Loucy (cell line): ENCODE measurements at regions not wholly inside any gene's neighbourhood (a gene's known extent, or its start where the extent isn't known, plus 50 kb on each side); places are given as distances from the start of the nearest gene placed in this dataset.
A peak's percentile ranks its signal among the peaks of the same experiment; 100 is the strongest.

Source experiments
- EZH2phosphoT487 ChIP-seq: fragments of 200-600 bp; IDR thresholded peaks from 2 replicates; pipeline ENCODE4 v1.6.1; 2018; ENCODE audit warnings: antibody characterized with exemption, mild to moderate bottlenecking, moderate library complexity, borderline replicate concordance
- TF ChIP-seq, protein P1 (sequence below): fragments of 200-600 bp; sonication (generic); conservative IDR thresholded peaks from 2 replicates; pipeline ENCODE4 v1.5.1; 2014; ENCODE audit warnings: mild to moderate bottlenecking, antibody characterized with exemption, low read length

DNA sequence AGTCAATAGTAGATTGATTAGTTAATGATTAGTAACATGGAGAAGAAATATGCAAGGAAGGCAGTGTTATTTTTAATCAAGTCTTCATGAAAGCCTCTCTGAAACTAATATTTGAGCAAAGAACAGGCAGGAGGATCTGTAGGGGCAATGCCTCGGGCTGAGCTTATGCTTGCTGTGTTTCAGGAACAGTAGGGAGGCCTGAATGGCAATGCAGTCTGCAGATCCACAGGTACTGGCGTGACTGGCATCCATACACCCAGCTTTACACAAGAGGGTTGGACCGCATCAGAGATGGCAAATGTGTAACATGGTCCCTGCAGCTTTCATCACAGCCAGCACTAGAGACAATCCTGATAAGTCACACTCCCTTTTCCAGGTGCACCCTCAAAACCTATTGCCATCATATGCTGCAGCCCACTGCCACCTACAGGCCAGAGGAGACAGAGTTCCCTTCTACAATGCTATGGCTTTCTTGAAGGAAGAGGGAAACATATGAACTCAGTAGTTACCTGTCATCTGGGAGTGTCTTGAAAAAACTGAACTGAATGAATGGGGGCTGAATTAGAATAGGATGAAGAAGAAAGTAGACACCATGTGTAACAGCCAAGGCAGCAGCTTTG, 582.4 kb upstream of the RAB6C start:
- TF ChIP-seq, protein P1, sequence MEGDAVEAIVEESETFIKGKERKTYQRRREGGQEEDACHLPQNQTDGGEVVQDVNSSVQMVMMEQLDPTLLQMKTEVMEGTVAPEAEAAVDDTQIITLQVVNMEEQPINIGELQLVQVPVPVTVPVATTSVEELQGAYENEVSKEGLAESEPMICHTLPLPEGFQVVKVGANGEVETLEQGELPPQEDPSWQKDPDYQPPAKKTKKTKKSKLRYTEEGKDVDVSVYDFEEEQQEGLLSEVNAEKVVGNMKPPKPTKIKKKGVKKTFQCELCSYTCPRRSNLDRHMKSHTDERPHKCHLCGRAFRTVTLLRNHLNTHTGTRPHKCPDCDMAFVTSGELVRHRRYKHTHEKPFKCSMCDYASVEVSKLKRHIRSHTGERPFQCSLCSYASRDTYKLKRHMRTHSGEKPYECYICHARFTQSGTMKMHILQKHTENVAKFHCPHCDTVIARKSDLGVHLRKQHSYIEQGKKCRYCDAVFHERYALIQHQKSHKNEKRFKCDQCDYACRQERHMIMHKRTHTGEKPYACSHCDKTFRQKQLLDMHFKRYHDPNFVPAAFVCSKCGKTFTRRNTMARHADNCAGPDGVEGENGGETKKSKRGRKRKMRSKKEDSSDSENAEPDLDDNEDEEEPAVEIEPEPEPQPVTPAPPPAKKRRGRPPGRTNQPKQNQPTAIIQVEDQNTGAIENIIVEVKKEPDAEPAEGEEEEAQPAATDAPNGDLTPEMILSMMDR, result peak; percentile 98
- no peak for TF ChIP-seq EZH2phosphoT487
